DMS153 (cell line): ENCODE measurements at regions not wholly inside any gene's neighbourhood (a gene's known extent, or its start where the extent isn't known, plus 50 kb on each side); places are given as distances from the start of the nearest gene placed in this dataset.
"Not testable (repeated sequence)": the region's sequence is repeated elsewhere in the genome, so short reads cannot be mapped to it uniquely, and the experiment has no call there.

Experiments used
- DNase-seq: peaks from one replicate; lab custom pipeline; 2025; lab: John Stamatoyannopoulos, UW

- DNase-seq = no peak
Measured at GRCh38 chr15:81899730-81900129, 146.1 kb downstream of the MEX3B start.

GRCh38 chr15:81899024-81899423 is 146.8 kb downstream of the MEX3B start:
- no peak for DNase-seq

- DNase-seq = no peak
Measured at GRCh38 chr15:81897057-81897677, 148.7 kb downstream of the MEX3B start.

- no peak for DNase-seq
Measured at GRCh38 chr15:81896356-81896755, 149.5 kb downstream of the MEX3B start.

- no peak for DNase-seq
Measured at GRCh38 chr15:81895723-81896122, 150.1 kb downstream of the MEX3B start.

GRCh38 chr15:81894061-81894460 is 151.8 kb downstream of the MEX3B start:
- no peak for DNase-seq

GRCh38 chr15:81893182-81893835 is 152.5 kb downstream of the MEX3B start:
- peak; percentile 53 for DNase-seq

GRCh38 chr15:81890496-81890895 is 155.3 kb downstream of the MEX3B start:
- no peak for DNase-seq

GRCh38 chr15:81889485-81889881 is 156.3 kb downstream of the MEX3B start:
- DNase-seq = no peak

- DNase-seq = no peak
Measured at GRCh38 chr15:81888748-81889484, 156.9 kb downstream of the MEX3B start.

GRCh38 chr15:81887912-81888311 is 157.9 kb downstream of the MEX3B start:
- no peak for DNase-seq

GRCh38 chr15:81887188-81887587 is 158.6 kb downstream of the MEX3B start:
- DNase-seq = not testable (repeated sequence)

GRCh38 chr15:81886591-81886990 is 159.2 kb downstream of the MEX3B start:
- no peak for DNase-seq

- no peak for DNase-seq
Measured at GRCh38 chr15:81886080-81886479, 159.7 kb downstream of the MEX3B start.

GRCh38 chr15:81885135-81885534 is 160.7 kb downstream of the MEX3B start:
- DNase-seq = no peak

- DNase-seq = no peak
Measured at GRCh38 chr15:81882504-81882903, 163.3 kb downstream of the MEX3B start.

GRCh38 chr15:81880833-81881232 is 165.0 kb downstream of the MEX3B start:
- DNase-seq = no peak

GRCh38 chr15:81880314-81880713 is 165.5 kb downstream of the MEX3B start:
- no peak for DNase-seq

- not testable (repeated sequence) for DNase-seq
Measured at GRCh38 chr15:81875717-81876116, 170.1 kb downstream of the MEX3B start.

GRCh38 chr15:81870746-81871106 is 175.1 kb downstream of the MEX3B start:
- not testable (repeated sequence) for DNase-seq

GRCh38 chr15:81870062-81870745 is 175.6 kb downstream of the MEX3B start:
- DNase-seq = not testable (repeated sequence)

GRCh38 chr15:81869161-81869954 is 176.5 kb downstream of the MEX3B start:
- no peak for DNase-seq
